Activated CD4-positive, alpha-beta T cell treated with anti-CD3 and anti-CD28 coated beads for 4 hours (primary cell): ENCODE measurements at regions not wholly inside any gene's neighbourhood (a gene's known extent, or its start where the extent isn't known, plus 50 kb on each side); places are given as distances from the start of the nearest gene placed in this dataset.
"Not testable (repeated sequence)": the region's sequence is repeated elsewhere in the genome, so short reads cannot be mapped to it uniquely, and the experiment has no call there.

Experiments used
- DNase-seq, 2 donors: peaks; one replicate each; pipeline ENCODE4 v3.0.0-alpha.2; 2020

GRCh38 chr17:77786740-77787505 is 171.6 kb upstream of the TNRC6C start:
- DNase-seq: no peak

GRCh38 chr17:77790143-77790829 is 168.2 kb upstream of the TNRC6C start:
- no peak for DNase-seq

GRCh38 chr17:77792626-77793025 is 165.9 kb upstream of the TNRC6C start:
- DNase-seq: no peak

DNA sequence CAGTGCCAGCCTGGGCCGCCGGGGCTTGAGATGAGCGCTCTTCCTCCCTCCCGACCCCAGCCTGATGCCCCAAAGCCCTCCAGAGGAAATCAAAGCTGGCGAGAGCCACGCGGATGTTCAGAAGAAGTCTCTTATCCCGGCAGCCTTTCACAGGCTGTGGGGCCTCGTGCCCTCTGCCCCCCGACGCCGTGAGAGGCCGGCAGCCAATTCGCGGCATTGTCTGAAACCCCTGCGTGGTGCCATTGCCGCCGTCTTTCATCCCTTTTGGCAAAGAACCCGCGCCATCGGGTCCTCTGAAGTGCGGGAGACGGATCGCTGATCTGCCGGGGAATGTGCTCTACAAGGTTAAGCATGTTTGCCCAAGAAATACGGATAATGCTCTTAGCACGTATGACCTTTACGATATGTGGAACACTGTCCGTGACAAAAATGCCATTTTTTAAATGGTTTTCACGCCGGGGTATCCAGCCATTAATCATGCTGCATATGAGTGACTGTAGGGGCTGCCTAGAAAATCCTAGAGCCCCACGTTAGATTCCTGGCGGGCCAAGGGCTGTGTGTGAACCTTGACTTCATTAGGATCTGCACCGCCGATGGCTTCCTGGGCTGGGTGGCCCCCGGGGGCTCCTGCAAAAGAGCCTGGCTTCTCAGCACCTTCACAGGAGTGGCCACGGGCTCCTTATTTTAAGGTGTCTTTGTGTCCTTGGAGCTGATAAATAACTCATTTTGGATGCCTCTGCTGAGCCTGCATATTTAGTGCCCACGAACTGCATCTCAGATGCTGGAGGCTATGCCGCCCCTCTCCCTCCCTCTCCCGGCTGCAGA is 165.1 kb upstream of the TNRC6C start:
- DNase-seq: no peak

- DNase-seq: no peak
Observed at GRCh38 chr17:77793971-77794235, 164.6 kb upstream of the TNRC6C start.

GRCh38 chr17:77794846-77795245 is 163.7 kb upstream of the TNRC6C start:
- DNase-seq: no peak

DNA sequence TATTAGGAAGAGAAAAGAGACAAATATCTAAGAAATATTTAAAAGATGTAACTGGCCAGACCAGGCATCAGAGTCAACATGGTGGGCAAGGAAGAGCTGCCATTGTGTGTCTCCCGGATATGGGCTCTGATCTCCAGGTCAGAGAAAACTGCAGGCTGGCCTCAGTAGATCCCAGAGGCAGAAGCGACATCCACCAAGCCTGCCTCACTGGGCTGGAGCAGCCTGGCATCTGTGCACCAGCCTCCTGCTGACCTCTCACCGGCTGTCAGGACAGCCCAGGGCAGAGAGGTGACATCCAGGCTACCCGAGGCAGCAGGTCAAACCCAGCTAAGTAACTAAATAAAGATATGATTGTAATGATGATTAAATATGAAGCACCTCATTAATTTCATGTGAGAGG is 162.8 kb upstream of the TNRC6C start:
- no peak for DNase-seq

GRCh38 chr17:77796176-77796860 is 162.2 kb upstream of the TNRC6C start:
- no peak for DNase-seq

DNA sequence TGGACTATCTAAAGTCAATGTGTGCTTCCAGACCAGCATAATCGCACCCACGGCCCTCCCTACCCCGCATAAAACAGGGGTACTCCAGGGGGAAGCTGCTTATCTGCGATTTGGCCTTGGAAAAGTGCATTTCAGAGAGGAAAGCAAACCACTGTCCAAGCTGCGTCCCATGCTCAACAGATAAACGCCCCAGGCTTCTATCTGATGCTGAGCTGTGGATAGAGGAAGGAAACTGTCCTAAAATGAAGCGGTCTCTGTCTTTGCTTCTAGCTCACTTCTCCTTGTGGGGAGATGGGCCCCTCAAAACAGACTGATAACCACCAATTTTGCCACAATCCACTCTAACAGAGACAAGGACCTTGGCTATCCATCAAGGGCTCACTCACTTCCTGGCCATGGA is 160.5 kb upstream of the TNRC6C start:
- no peak for DNase-seq

GRCh38 chr17:77798481-77798880 is 160.0 kb upstream of the TNRC6C start:
- DNase-seq: no peak

GRCh38 chr17:77800816-77801215 is 157.7 kb upstream of the TNRC6C start:
- no peak for DNase-seq

- DNase-seq: no peak
Observed at GRCh38 chr17:77801545-77802332, 156.8 kb upstream of the TNRC6C start.

- DNase-seq: no peak
Observed at GRCh38 chr17:77802333-77802615, 156.2 kb upstream of the TNRC6C start.

GRCh38 chr17:77802811-77803220 is 155.7 kb upstream of the TNRC6C start:
- DNase-seq: no peak

GRCh38 chr17:77803726-77804125 is 154.8 kb upstream of the TNRC6C start:
- no peak for DNase-seq

GRCh38 chr17:77804796-77805426 is 153.6 kb upstream of the TNRC6C start:
- DNase-seq: no peak

GRCh38 chr17:77805970-77806369 is 152.5 kb upstream of the TNRC6C start:
- not testable (repeated sequence) for DNase-seq

DNA sequence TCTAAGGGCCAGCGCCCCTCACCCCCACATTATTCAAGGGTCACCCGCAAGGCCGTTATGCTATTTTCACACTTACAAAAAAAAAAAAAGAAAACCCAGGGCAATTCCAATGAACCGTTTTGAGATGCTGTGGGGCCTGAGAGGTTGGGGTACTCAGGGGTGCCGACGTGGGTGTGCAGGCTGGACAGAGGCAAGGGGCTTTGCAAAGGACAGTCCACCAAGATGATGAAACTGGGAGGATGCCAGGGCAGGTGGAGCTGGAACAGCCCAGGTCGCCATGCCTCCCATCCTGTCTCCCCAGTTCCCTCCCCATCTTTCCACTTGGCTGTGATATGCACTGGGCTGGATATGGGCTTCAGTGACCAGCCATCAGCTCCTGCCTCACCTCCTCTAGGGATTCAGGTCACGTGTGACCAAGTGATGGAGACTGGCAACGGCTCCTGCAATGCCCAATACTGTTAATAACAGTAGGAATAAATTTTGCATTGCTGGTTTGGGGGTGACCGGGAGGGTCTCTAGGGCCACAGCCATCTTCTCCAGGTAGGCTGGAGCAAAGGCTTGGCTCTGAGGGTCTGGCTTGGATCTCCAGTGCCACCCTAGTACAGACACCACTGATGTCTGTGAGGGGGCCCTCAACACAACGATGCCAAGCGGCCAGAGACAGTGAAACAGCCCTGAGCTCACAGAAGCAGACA is 151.3 kb upstream of the TNRC6C start:
- no peak for DNase-seq

- DNase-seq: no peak
Observed at GRCh38 chr17:77807746-77808441, 150.6 kb upstream of the TNRC6C start.

DNA sequence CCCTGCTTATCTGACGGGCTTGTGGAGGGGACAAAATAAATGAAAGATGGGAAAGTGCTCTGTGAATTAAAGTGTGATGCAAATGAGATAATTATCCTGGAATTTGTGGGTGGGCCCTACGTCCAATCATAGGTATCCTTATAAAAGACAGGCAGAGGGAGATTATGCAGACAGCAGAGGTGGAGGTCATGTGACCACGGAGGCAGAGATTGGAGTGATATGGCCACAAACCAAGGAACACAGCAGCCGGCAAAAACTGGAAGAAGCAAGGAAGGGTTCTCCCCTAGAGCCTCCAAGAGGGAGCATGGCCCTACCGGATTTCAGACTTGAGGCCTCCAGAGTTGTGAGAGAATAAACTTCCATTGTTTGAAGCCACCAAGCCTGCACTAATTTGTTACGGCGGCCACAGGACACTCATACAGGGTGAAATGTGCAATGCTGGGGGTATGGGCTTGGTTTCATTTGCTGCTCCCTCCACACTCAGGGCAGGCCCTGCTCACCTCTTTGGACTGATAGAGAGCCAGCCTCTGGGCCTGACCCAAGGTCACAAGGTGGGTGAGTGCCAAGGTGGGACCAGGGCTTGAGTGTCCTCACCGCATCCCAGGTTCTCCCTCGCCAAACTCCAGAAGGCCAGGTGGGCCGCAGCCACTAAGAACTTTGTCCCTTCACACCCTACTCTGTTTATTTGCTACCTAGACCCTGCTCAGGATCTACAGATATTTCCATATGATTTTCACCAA is 149.6 kb upstream of the TNRC6C start:
- DNase-seq: no peak
